H1 (cell line): ENCODE measurements at regions not wholly inside any gene's neighbourhood (a gene's known extent, or its start where the extent isn't known, plus 50 kb on each side); places are given as distances from the start of the nearest gene placed in this dataset.

Experiments
- CTCF ChIA-PET: fragments of 300-600 bp; sonication (Branson Sonifier 250); formaldehyde crosslinking; loops from one replicate; lab custom pipeline; 2021; ENCODE audit not compliant: partially characterized antibody; lab: Charles Lee
- POLR2A ChIA-PET: fragments of 300-600 bp; sonication (Branson Sonifier 250); formaldehyde crosslinking; loops from one replicate; lab custom pipeline; 2021; ENCODE audit warnings: inconsistent platforms; ENCODE audit not compliant: partially characterized antibody; lab: Charles Lee
- DNase-seq, 2 experiments: peaks; one replicate each; pipeline versions ENCODE4 v3.0.0 to v3.0.0-alpha.2; 2010 to 2022; ENCODE audit warnings: low spot score in 2 of 2, low read depth in 1 of 2, mixed read lengths in 1 of 2
- FAIRE-seq: peaks from 2 replicates; lab custom pipeline; 2011; peaks lifted over from hg19 to GRCh38; lab: Jason Lieb, UNC
- H2AFZ ChIP-seq: 2 replicates; pipeline ENCODE4 v1.8.1; 2012; ENCODE audit warnings: low read length, inconsistent platforms
- H2AK5ac ChIP-seq: 2 replicates; pipeline ENCODE4 v1.6.1; 2013; ENCODE audit warnings: low read depth, low read length
- H2BK120ac ChIP-seq: replicated peaks from 2 replicates; pipeline ENCODE3; 2013; ENCODE audit warnings: low read depth, low read length, inconsistent platforms
- H2BK12ac ChIP-seq: 2 replicates; pipeline ENCODE4 v1.6.1; 2013; ENCODE audit warnings: low read depth, low read length
- H2BK15ac ChIP-seq: 2 replicates; pipeline ENCODE4 v1.6.1; 2013; ENCODE audit warnings: low read length
- H2BK20ac ChIP-seq: 2 replicates; pipeline ENCODE4 v1.6.1; 2013; ENCODE audit warnings: low read length
- H2BK5ac ChIP-seq: 2 replicates; pipeline ENCODE4 v1.6.1; 2013; ENCODE audit warnings: low read depth, low read length
- H3K14ac ChIP-seq: 2 replicates; pipeline ENCODE4 v1.6.1; 2013; ENCODE audit warnings: inconsistent platforms; ENCODE audit not compliant: insufficient read length
- H3K18ac ChIP-seq: 2 replicates; pipeline ENCODE4 v1.6.1; 2013; ENCODE audit warnings: low read length; ENCODE audit errors: extremely low read depth
- H3K23ac ChIP-seq: 2 replicates; pipeline ENCODE4 v1.6.1; 2013; ENCODE audit warnings: inconsistent platforms; ENCODE audit not compliant: insufficient read length
- H3K23me2 ChIP-seq: 2 replicates; pipeline ENCODE4 v1.6.1; 2013; ENCODE audit warnings: low read depth, low read length
- H3K27ac ChIP-seq: 2 replicates; pipeline ENCODE4 v1.6.1; 2011; ENCODE audit warnings: low read depth, low read length, inconsistent platforms
- H3K27me3 ChIP-seq, 4 experiments: replicated peaks in 1 of 4; 1 replicate in 1 of 4; 2 replicates in 3 of 4; pipeline versions ENCODE4 v1.6.1 to v1.8.1; 2011 to 2013; ENCODE audit warnings: low read length in 3 of 4, mild to moderate bottlenecking in 3 of 4, inconsistent platforms in 2 of 4, mixed read lengths in 2 of 4, moderate library complexity in 1 of 4; ENCODE audit not compliant: control insufficient read depth in 3 of 4, insufficient read depth in 3 of 4; ENCODE audit errors: extremely low read depth in 1 of 4
- H3K36me3 ChIP-seq, 4 experiments: 2 replicates each; pipeline versions ENCODE4 v1.6.1 to v1.8.1; 2011 to 2013; ENCODE audit warnings: mild to moderate bottlenecking in 4 of 4, low read length in 3 of 4, moderate library complexity in 2 of 4, control low read depth in 1 of 4, inconsistent platforms in 1 of 4; ENCODE audit not compliant: insufficient read depth in 4 of 4, control insufficient read depth in 2 of 4
- H3K4ac ChIP-seq: replicated peaks from 2 replicates; pipeline ENCODE3; 2013; ENCODE audit warnings: low read length, low read depth, mixed read lengths, inconsistent platforms; ENCODE audit not compliant: insufficient read length
- H3K4me1 ChIP-seq, 4 experiments: replicated peaks in 1 of 4; 1 replicate in 1 of 4; 2 replicates in 3 of 4; pipeline versions ENCODE4 v1.6.1 to v1.8.1; 2011 to 2013; ENCODE audit warnings: low read length in 3 of 4, inconsistent platforms in 2 of 4, mixed read lengths in 1 of 4; ENCODE audit not compliant: insufficient read depth in 4 of 4, control insufficient read depth in 3 of 4
- H3K4me2 ChIP-seq, 2 experiments: 2 replicates each; pipeline versions ENCODE4 v1.6.1 to v1.8.1; 2011 to 2013; ENCODE audit warnings: low read depth in 2 of 2, low read length in 2 of 2, control low read depth in 1 of 2, inconsistent platforms in 1 of 2, mild to moderate bottlenecking in 1 of 2; ENCODE audit not compliant: insufficient read depth in 1 of 2
- H3K4me3 ChIP-seq, 4 experiments: fragments of 200-600, 300-600 bp in 1 of 4; sonication (generic), shearing (Covaris generic), sonication (Bioruptor Twin) in 1 of 4; 2 replicates each; pipeline versions ENCODE4 v1.5.1 to v1.8.1; 2011 to 2016; ENCODE audit warnings: low read length in 4 of 4, low read depth in 3 of 4, control low read depth in 2 of 4, inconsistent platforms in 2 of 4, mild to moderate bottlenecking in 2 of 4, mixed read lengths in 1 of 4, moderate library complexity in 1 of 4; ENCODE audit not compliant: insufficient read depth in 2 of 4; ENCODE audit errors: extremely low read depth in 1 of 4
- H3K56ac ChIP-seq: replicated peaks from 2 replicates; pipeline ENCODE3; 2013; ENCODE audit warnings: low read depth, mild to moderate bottlenecking, mixed read lengths, low read length, inconsistent platforms; ENCODE audit not compliant: insufficient read length
- H3K79me1 ChIP-seq: 2 replicates; pipeline ENCODE4 v1.6.1; 2013; ENCODE audit warnings: low read depth, low read length, control low read depth
- H3K79me2 ChIP-seq, 2 experiments: 2 replicates each; pipeline versions ENCODE4 v1.6.1 to v1.8.1; 2012 to 2013; ENCODE audit warnings: low read length in 2 of 2, mild to moderate bottlenecking in 2 of 2, inconsistent platforms in 1 of 2; ENCODE audit not compliant: insufficient read depth in 2 of 2, control insufficient read depth in 1 of 2
- H3K9ac ChIP-seq, 4 experiments: replicated peaks in 1 of 4; 1 replicate in 1 of 4; 2 replicates in 3 of 4; pipeline versions ENCODE4 v1.6.1 to v1.8.1; 2011 to 2013; ENCODE audit warnings: low read depth in 3 of 4, low read length in 3 of 4, control low read depth in 2 of 4, mild to moderate bottlenecking in 2 of 4, moderate library complexity in 2 of 4, inconsistent platforms in 1 of 4; ENCODE audit errors: extremely low read depth in 1 of 4
- H3K9me3 ChIP-seq, 2 experiments: 2 replicates each; pipeline versions ENCODE4 v1.6.1 to v1.8.1; 2012 to 2013; ENCODE audit warnings: mild to moderate bottlenecking in 2 of 2, moderate library complexity in 2 of 2, control low read depth in 1 of 2, inconsistent platforms in 1 of 2, low read depth in 1 of 2, low read length in 1 of 2, mixed read lengths in 1 of 2; ENCODE audit not compliant: insufficient read depth in 2 of 2
- H4K20me1 ChIP-seq, 2 experiments: replicated peaks in 1 of 2; 2 replicates each; pipeline versions ENCODE3 to v1.8.1; 2011 to 2013; ENCODE audit warnings: inconsistent platforms in 2 of 2, low read length in 2 of 2, mild to moderate bottlenecking in 1 of 2; ENCODE audit not compliant: insufficient read depth in 2 of 2, control insufficient read depth in 1 of 2
- H4K5ac ChIP-seq: 2 replicates; pipeline ENCODE4 v1.6.1; 2013; ENCODE audit warnings: low read length, low read depth, mixed read lengths, inconsistent platforms; ENCODE audit not compliant: insufficient read length
- H4K8ac ChIP-seq: 2 replicates; pipeline ENCODE4 v1.8.0; 2013; ENCODE audit warnings: mild to moderate bottlenecking, moderate library complexity, low read length, inconsistent platforms; ENCODE audit not compliant: insufficient read depth; ENCODE audit errors: extremely low read depth
- H4K91ac ChIP-seq: replicated peaks from 2 replicates; pipeline ENCODE3; 2013; ENCODE audit warnings: low read length, mixed read lengths, inconsistent platforms; ENCODE audit not compliant: insufficient read length
- BRCA1 ChIP-seq: IDR thresholded peaks from 2 replicates; pipeline ENCODE4 v1.6.1; 2012; ENCODE audit warnings: low read depth, low read length, improper control_type of control experiment
- CBX5 ChIP-seq: fragments of 300-800, 300-1000 bp; sonication (generic); IDR thresholded peaks from 2 replicates; pipeline ENCODE4 v1.7.1; 2016; ENCODE audit warnings: antibody characterized with exemption, low read length, low read depth
- CHD2 ChIP-seq: IDR thresholded peaks from 2 replicates; pipeline ENCODE4 v1.6.1; 2012; ENCODE audit warnings: low read length, improper control_type of control experiment
- E2F6 ChIP-seq: IDR thresholded peaks from 2 replicates; pipeline ENCODE4 v1.6.1; 2012; ENCODE audit warnings: inconsistent platforms
- HDAC2 ChIP-seq, 2 experiments: fragments of 300-600 bp in 1 of 2; sonication (generic) in 1 of 2; IDR thresholded peaks; 2 replicates each; pipeline ENCODE4 v1.6.1; 2011 to 2012; ENCODE audit warnings: low read depth in 2 of 2, low read length in 2 of 2, mild to moderate bottlenecking in 2 of 2, moderate library complexity in 2 of 2, borderline replicate concordance in 1 of 2, inconsistent platforms in 1 of 2
- JUN ChIP-seq: IDR thresholded peaks from 2 replicates; pipeline ENCODE4 v1.6.1; 2011; ENCODE audit warnings: low read depth, mild to moderate bottlenecking, improper control_type of control experiment, low read length
- NRF1 ChIP-seq: IDR thresholded peaks from 2 replicates; pipeline ENCODE4 v1.6.1; 2011; ENCODE audit warnings: mild to moderate bottlenecking, low read depth, low read length, improper control_type of control experiment
- RAD21 ChIP-seq, 2 experiments: IDR thresholded peaks in 1 of 2; conservative IDR thresholded peaks in 1 of 2; 2 replicates each; pipeline ENCODE4 v1.6.1; 2011; ENCODE audit warnings: low read depth in 2 of 2, low read length in 2 of 2, improper control_type of control experiment in 1 of 2, inconsistent platforms in 1 of 2, mild to moderate bottlenecking in 1 of 2, moderate library complexity in 1 of 2
- SIX5 ChIP-seq: IDR thresholded peaks from 2 replicates; pipeline ENCODE4 v1.6.1; 2011; ENCODE audit warnings: mild to moderate bottlenecking, low read depth, low read length
- SP2 ChIP-seq: IDR thresholded peaks from 2 replicates; pipeline ENCODE4 v1.6.1; 2012; ENCODE audit warnings: mild to moderate bottlenecking, low read length, inconsistent platforms
- TAF7 ChIP-seq: optimal IDR thresholded peaks from 2 replicates; pipeline ENCODE3; 2011; ENCODE audit warnings: low read depth, mild to moderate bottlenecking, inconsistent platforms, low read length, moderate library complexity, borderline replicate concordance
- TF ChIP-seq, protein P1 (sequence below): IDR thresholded peaks from 2 replicates; pipeline ENCODE4 v1.6.1; 2011; ENCODE audit warnings: low read depth, mild to moderate bottlenecking, low read length; ENCODE audit not compliant: insufficient read depth

DNA sequence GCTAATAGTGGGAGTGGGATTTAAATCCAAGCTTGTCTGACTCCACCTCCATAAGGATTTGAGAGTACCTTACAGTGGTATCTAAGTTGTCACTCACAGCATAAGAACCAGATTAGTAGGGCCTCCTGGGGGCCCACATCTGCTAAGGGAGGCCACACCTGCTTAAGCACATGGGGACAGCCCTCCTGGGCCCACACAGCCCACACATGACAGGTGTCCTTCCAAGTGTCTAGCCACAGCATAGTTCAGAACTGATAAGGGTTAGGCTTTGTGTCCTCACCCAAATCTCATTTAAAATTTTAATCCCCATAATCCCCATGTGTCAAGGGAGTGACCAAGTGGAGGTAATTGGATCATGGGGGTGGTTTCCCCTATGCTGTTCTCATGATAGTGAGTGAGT, 186.0 kb upstream of the HMGA2 start:
- Histone ChIP-seq H3K18ac (no peak overlapping the region), H2BK12ac (no peak overlapping the region), H3K79me2 (no peaks in the 10 kb centered on the region), H3K14ac (no peak overlapping the region), H2AK5ac (no peak overlapping the region), H4K91ac (no peak overlapping the region), H3K27ac (no peak overlapping the region), H3K4me3 (no peak overlapping the region), H2BK15ac (no peak overlapping the region), H2AFZ (no peak overlapping the region), H3K27me3 (no peaks in the 10 kb centered on the region), H3K9me3 (no peaks in the 10 kb centered on the region), H2BK5ac (no peak overlapping the region), H3K23ac (no peak overlapping the region), H3K4ac (no peak overlapping the region), H3K4me2 (no peak overlapping the region), H3K56ac (no peak overlapping the region), H3K23me2 (no peaks in the 10 kb centered on the region; the same call in 1 of the 2 replicates), H4K5ac (no peak overlapping the region), H4K20me1 (no peaks in the 10 kb centered on the region), H3K36me3 (no peaks in the 10 kb centered on the region), H4K8ac (no peak overlapping the region), H2BK20ac (no peak overlapping the region), H3K79me1 (no peaks in the 10 kb centered on the region), H3K9ac (no peak overlapping the region), H2BK120ac (no peak overlapping the region), H3K4me1 (no peaks in the 10 kb centered on the region)
- DNase-seq (no peak), FAIRE-seq (no peak)
- TF ChIP-seq RAD21 (IDR thresholded peaks at IDR 0.05 in 1 of 2, conservative IDR thresholded peaks at IDR 0.05 in 1 of 2; ENCODE audit: low read depth in 2 of 2, low read length in 2 of 2): no peak
- no peak for TF ChIP-seq TAF7
- no peak for TF ChIP-seq NRF1
- TF ChIP-seq SIX5: no peak
- no peak for TF ChIP-seq CHD2
- TF ChIP-seq E2F6: no peak
- TF ChIP-seq HDAC2 (IDR thresholded peaks at IDR 0.05; ENCODE audit: borderline replicate concordance in 1 of 2, low read depth in 2 of 2, low read length in 2 of 2): no peak
- TF ChIP-seq BRCA1: no peak
- TF ChIP-seq JUN: no peak
- no peak for TF ChIP-seq CBX5
- TF ChIP-seq SP2: no peak
- TF ChIP-seq, protein P1, sequence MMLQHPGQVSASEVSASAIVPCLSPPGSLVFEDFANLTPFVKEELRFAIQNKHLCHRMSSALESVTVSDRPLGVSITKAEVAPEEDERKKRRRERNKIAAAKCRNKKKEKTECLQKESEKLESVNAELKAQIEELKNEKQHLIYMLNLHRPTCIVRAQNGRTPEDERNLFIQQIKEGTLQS: no peak
- CTCF ChIA-PET: interaction anchor here (1.4 kb wide), 1 partner anchor 17 kb away, joined by 3 read pairs; no protein-coding TSS in a partner anchor
- POLR2A ChIA-PET: no interaction called here
